Heart right ventricle (tissue), 16 donors: ENCODE measurements at regions not wholly inside any gene's neighbourhood (a gene's known extent, or its start where the extent isn't known, plus 50 kb on each side); places are given as distances from the start of the nearest gene placed in this dataset.
A peak's percentile ranks its signal among the peaks of the same experiment; 100 is the strongest.

ENCODE experiments used
- ATAC-seq, 8 donors: fragments of 200-7000 bp; cut with Tn5 transposase; one replicate each; pipeline ENCODE4 v1.9.1; 2020; ENCODE audit warnings: mild to moderate bottlenecking in 8 of 8, moderate library complexity in 8 of 8, moderate number of reproducible peaks in 1 of 8
- DNase-seq, 2 donors: peaks; one replicate each; pipeline ENCODE4 v3.0.0-alpha.2; 2020
- H3K27ac ChIP-seq, 10 donors: fragments of 200-600 bp; sonication (generic) in 2 of 10; one replicate each; pipeline versions ENCODE4 v1.5.0 to v1.8.0; 2020 to 2022; ENCODE audit warnings: mild to moderate bottlenecking in 3 of 10
- H3K27me3 ChIP-seq, 7 donors: fragments of 200-600 bp; one replicate each; pipeline ENCODE4 v1.8.0; 2021 to 2022; ENCODE audit warnings: mild to moderate bottlenecking in 2 of 7
- H3K36me3 ChIP-seq, 9 donors: fragments of 200-600 bp; sonication (generic) in 1 of 9; one replicate each; pipeline versions ENCODE4 v1.5.0 to v1.8.0; 2020 to 2022; ENCODE audit warnings: mild to moderate bottlenecking in 2 of 9
- H3K4me1 ChIP-seq, 9 donors: fragments of 200-600 bp; sonication (generic) in 1 of 9; one replicate each; pipeline versions ENCODE4 v1.5.0 to v1.8.0; 2020 to 2022; ENCODE audit warnings: mild to moderate bottlenecking in 4 of 9
- H3K4me3 ChIP-seq, 10 donors: fragments of 200-600 bp; sonication (generic) in 2 of 10; one replicate each; pipeline versions ENCODE4 v1.5.0 to v1.8.0; 2020 to 2022; ENCODE audit warnings: mild to moderate bottlenecking in 7 of 10, moderate library complexity in 2 of 10
- H3K9me3 ChIP-seq, 11 donors: fragments of 200-600 bp in 10 of 11; sonication (generic) in 2 of 11; one replicate each; pipeline versions ENCODE4 v1.5.0 to v1.8.0; 2013 to 2022; ENCODE audit warnings: mild to moderate bottlenecking in 2 of 11, control low read depth in 1 of 11, moderate library complexity in 1 of 11
- CTCF ChIP-seq, 9 donors: fragments of 200-600 bp; sonication (generic) in 2 of 9; IDR thresholded peaks; one replicate each; pipeline versions ENCODE4 v1.5.0 to v1.8.0; 2021 to 2022; ENCODE audit warnings: antibody characterized with exemption in 9 of 9, mild to moderate bottlenecking in 5 of 9, moderate library complexity in 1 of 9
- WGBS, 2 donors: extraction: QIAGEN DNeasy Blood & Tissue Kit; methylation state at CpG; one replicate each; pipeline ENCODE4 v1.1.7; 2013; ENCODE audit warnings: inconsistent platforms in 1 of 2; 5-methylcytosine and 5-hydroxymethylcytosine counted together
- intact Hi-C, 10 donors: fragments of 100-400 bp; cut with DNase I; formaldehyde crosslinking; loops; one replicate each; pipeline versions ENCODE4 v1.11.1 to v1.14.2; 2022
- donor health status: Arrhythmogenic right ventricular cardiomyopathy.
- donor health status: ischemic (EF 13 %, LVEDD 7.1; RV severe dilation, severe dysfunction).
- donor health status: healthy with polysubstance abuse.
- donor health status: DM: no; HTN: yes; CAD: no.
- donor health status: DM: no; HTN: no; CAD: no.
- donor health status: ischemic (EF 25% LVEDD 6.9; RV normal size, moderate dysfunction).
- donor health status: ischemic (EF 25% LVEDD 5.7; RV mildly dilated, moderate dysfunction).
- donor health status: healthy.
- donor health status: DM: yes; HTN: yes; CAD: no.
- donor health status: Ischemic cardiomyopathy.
- donor health status: ischemic (EF 35%, LVEDD 5.7; RV mildly dilated, moderate dysfunction).
- donor health status: nonischemic (EF 11% LVEDD 7.7; RV severe dilation, severe dysfunction).
- donor health status: DM: yes; HTN: yes; CAD: no.
- donor health status: PGD.
- donor health status: ischemic (EF 29% LVEDD 5.4; RV normal size, mild dysfunction).
- donor health status: nonischemic (EF 23%, LVEDD 6.1; RV moderate dilation, normal function).

GRCh38 chr9:19938990-19939733, 150.3 kb upstream of the SLC24A2 start:
- no peak overlapping the region for H3K27ac ChIP-seq
- H3K4me1 ChIP-seq, result peaks cover 0 to 10% (median 0%) of the 10 kb centered on the region in 9 donors
- WGBS, 2 donors, result 89% methylated on average over 6 of the region's 6 CpGs
- peaks cover 0 to 9% (median 0%) of the 10 kb centered on the region in 7 donors for H3K27me3 ChIP-seq
- no peak for TF ChIP-seq CTCF (IDR thresholded peaks at IDR 0.05)
- H3K4me3 ChIP-seq, result no peak overlapping the region
- H3K9me3 ChIP-seq, result no peaks in the 10 kb centered on the region
- ATAC-seq (no peak), DNase-seq (no peak)
- no peaks in the 10 kb centered on the region for H3K36me3 ChIP-seq
- intact Hi-C loops, result loop anchor here in 3 of 10 donors (10.0 kb wide), 4 partner anchors 76 to 1156 kb away; partner anchors contain the start of gene MLLT3 (in 1 of the 3)

- ATAC-seq (no peak), DNase-seq (no peak)
- TF ChIP-seq CTCF (IDR thresholded peaks at IDR 0.05), result no peak
- WGBS, 2 donors, result 78 to 80% methylated on average over 1 of the region's 1 CpG
- Histone ChIP-seq H3K27ac (no peak overlapping the region), H3K27me3 (peaks cover 0 to 8% (median 0%) of the 10 kb centered on the region in 7 donors), H3K9me3 (no peaks in the 10 kb centered on the region), H3K36me3 (no peaks in the 10 kb centered on the region), H3K4me1 (peaks cover 0 to 12% (median 0%) of the 10 kb centered on the region in 9 donors), H3K4me3 (no peak overlapping the region)
- intact Hi-C loops, result loop anchor here in 3 of 10 donors (10.0 kb wide), 4 partner anchors 78 to 1158 kb away; partner anchors contain the start of gene MLLT3 (in 1 of the 3)
Observed at GRCh38 chr9:19937121-19937520, 148.3 kb upstream of the SLC24A2 start.

- TF ChIP-seq CTCF (IDR thresholded peaks at IDR 0.05), result no peak
- Histone ChIP-seq H3K36me3 (no peaks in the 10 kb centered on the region), H3K27ac (no peak overlapping the region), H3K4me3 (no peak overlapping the region), H3K9me3 (no peaks in the 10 kb centered on the region), H3K4me1 (peaks cover 0 to 12% (median 0%) of the 10 kb centered on the region in 9 donors), H3K27me3 (peaks cover 0 to 8% (median 0%) of the 10 kb centered on the region in 7 donors)
- DNase-seq (no peak), ATAC-seq (no peak)
- intact Hi-C loops, result loop anchor here in 3 of 10 donors (10.0 kb wide), 4 partner anchors 78 to 1158 kb away; partner anchors contain the start of gene MLLT3 (in 1 of the 3)
- whole genome bisulfite sequencing, 2 donors, result 2 to 16% methylated on average over 1 of the region's 1 CpG
Observed at GRCh38 chr9:19936598-19936997, 147.8 kb upstream of the SLC24A2 start.

GRCh38 chr9:19935422-19935821, 146.6 kb upstream of the SLC24A2 start:
- DNase-seq (no peak), ATAC-seq (no peak)
- Histone ChIP-seq H3K36me3 (no peaks in the 10 kb centered on the region), H3K9me3 (no peaks in the 10 kb centered on the region), H3K4me1 (peaks cover 0 to 12% (median 0%) of the 10 kb centered on the region in 9 donors), H3K27me3 (peaks cover 0 to 8% (median 0%) of the 10 kb centered on the region in 7 donors), H3K27ac (no peak overlapping the region), H3K4me3 (peak overlapping the region in 2 of 10 donors; percentile 64 to 67)
- intact Hi-C loops, result loop anchor here in 3 of 10 donors (10.0 kb wide), 4 partner anchors 79 to 1159 kb away; partner anchors contain the start of gene MLLT3 (in 1 of the 3)
- no peak for TF ChIP-seq CTCF (IDR thresholded peaks at IDR 0.05)
- 85 to 92% methylated on average over 4 of the region's 4 CpGs for WGBS, 2 donors
